ENCODE measurements at regions not wholly inside any gene's neighbourhood (a gene's known extent, or its start where the extent isn't known, plus 50 kb on each side); places are given as distances from the start of the nearest gene placed in this dataset.

DNA sequence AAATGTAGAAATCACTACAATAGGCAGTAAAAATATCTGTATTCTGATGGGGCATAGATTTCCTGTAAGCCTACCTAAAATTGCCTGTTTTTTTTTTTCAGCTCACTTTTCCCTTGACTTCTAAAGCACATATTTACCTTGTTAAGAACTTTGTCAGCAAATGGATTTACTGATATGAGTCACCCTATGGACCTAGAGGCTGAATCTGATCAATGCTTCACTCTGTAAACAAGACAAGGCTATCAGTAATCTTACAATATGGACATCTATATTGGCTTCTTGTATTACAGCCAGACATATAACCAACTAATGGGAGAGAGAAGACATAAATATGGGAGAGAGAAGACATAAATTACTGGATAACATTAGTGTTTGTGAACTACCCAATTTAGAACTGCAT lies 792.7 kb upstream of the CHD1 start:
- no peak for TF ChIP-seq EZH2 (IDR thresholded peaks at IDR 0.05; ENCODE audit: borderline replicate concordance, insufficient read depth, low read depth, low read length, poor library complexity, severe bottlenecking)
- TF ChIP-seq, protein P1, sequence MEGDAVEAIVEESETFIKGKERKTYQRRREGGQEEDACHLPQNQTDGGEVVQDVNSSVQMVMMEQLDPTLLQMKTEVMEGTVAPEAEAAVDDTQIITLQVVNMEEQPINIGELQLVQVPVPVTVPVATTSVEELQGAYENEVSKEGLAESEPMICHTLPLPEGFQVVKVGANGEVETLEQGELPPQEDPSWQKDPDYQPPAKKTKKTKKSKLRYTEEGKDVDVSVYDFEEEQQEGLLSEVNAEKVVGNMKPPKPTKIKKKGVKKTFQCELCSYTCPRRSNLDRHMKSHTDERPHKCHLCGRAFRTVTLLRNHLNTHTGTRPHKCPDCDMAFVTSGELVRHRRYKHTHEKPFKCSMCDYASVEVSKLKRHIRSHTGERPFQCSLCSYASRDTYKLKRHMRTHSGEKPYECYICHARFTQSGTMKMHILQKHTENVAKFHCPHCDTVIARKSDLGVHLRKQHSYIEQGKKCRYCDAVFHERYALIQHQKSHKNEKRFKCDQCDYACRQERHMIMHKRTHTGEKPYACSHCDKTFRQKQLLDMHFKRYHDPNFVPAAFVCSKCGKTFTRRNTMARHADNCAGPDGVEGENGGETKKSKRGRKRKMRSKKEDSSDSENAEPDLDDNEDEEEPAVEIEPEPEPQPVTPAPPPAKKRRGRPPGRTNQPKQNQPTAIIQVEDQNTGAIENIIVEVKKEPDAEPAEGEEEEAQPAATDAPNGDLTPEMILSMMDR (IDR thresholded peaks at IDR 0.05) = no peak
- Histone ChIP-seq H3K4me3 (ENCODE audit: control extremely low read depth in 1 of 5, extremely low read depth in 1 of 5, insufficient read depth in 1 of 5, low read depth in 2 of 5, low read length in 4 of 5) (no peak overlapping the region), H4K20me1 (ENCODE audit: control insufficient read depth, insufficient read depth, low read length, poor library complexity, severe bottlenecking) (no peaks in the 10 kb centered on the region), H3K4me2 (replicated peaks; ENCODE audit: low read depth, low read length, poor library complexity, severe bottlenecking) (no peak overlapping the region), H3K27ac (ENCODE audit: low read length in 2 of 2) (no peak overlapping the region), H3K9me3 (ENCODE audit: control extremely low read depth in 1 of 3, control insufficient read depth in 2 of 3, insufficient read depth in 1 of 3, low read length in 2 of 3) (no peaks in the 10 kb centered on the region), H3K9ac (ENCODE audit: low read length) (no peak overlapping the region), H3K36me3 (replicated peaks in 1 of 2; ENCODE audit: control extremely low read depth in 1 of 2, control insufficient read depth in 1 of 2, extremely low read depth in 1 of 2, insufficient read depth in 2 of 2, low read length in 1 of 2) (no peaks in the 10 kb centered on the region), H3K4me1 (ENCODE audit: control insufficient read depth in 2 of 2, insufficient read depth in 2 of 2, low read length in 2 of 2) (no peaks in the 10 kb centered on the region), H3K79me2 (ENCODE audit: control insufficient read depth, insufficient read depth, low read length) (no peaks in the 10 kb centered on the region), H2AFZ (ENCODE audit: insufficient read depth, low read depth, low read length, poor library complexity, severe bottlenecking) (no peak overlapping the region), H3K27me3 (replicated peaks in 1 of 4; ENCODE audit: control extremely low read depth in 1 of 4, control insufficient read depth in 3 of 4, insufficient read depth in 4 of 4, low read length in 3 of 4) (no peaks in the 10 kb centered on the region)
- intact Hi-C loops (cut with micrococcal nuclease) = no loop called here
- no peak overlapping the region for H3K27ac Mint-ChIP-seq
- ATAC-seq (ENCODE audit: low read depth) (no peak), DNase-seq (no peak)
- no peaks in the 10 kb centered on the region for H3K27me3 Mint-ChIP-seq
- no peaks in the 10 kb centered on the region for H3K9me3 Mint-ChIP-seq (ENCODE audit: insufficient read depth)
- CTCF ChIA-PET = no interaction called here
- POLR2A ChIA-PET = no interaction called here
- H3K4me1 Mint-ChIP-seq = no peaks in the 10 kb centered on the region
- no peak overlapping the region for H3K4me3 Mint-ChIP-seq

DNA sequence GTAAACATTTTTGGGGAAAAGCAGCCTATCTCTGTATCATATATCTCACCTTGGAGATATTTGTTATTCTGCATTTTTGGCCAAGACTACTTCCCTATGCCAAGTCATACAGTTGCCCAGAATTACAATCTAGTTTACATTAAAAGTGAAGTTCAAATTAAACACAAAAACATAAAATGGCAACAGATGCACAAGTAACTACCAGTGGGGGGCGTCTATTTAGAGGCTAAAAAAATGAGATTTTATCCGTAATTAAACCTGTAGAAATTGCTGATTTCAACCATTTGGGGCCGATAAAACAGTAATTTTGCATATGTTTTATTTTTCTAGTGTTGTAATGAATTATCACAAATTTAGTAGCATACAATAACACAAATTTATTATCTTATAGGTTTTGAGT lies 787.1 kb upstream of the CHD1 start:
- Histone ChIP-seq H3K9me3 (ENCODE audit: control extremely low read depth in 1 of 3, control insufficient read depth in 2 of 3, insufficient read depth in 1 of 3, low read length in 2 of 3) (no peaks in the 10 kb centered on the region), H2AFZ (ENCODE audit: insufficient read depth, low read depth, low read length, poor library complexity, severe bottlenecking) (no peak overlapping the region), H3K27me3 (replicated peaks in 1 of 4; ENCODE audit: control extremely low read depth in 1 of 4, control insufficient read depth in 3 of 4, insufficient read depth in 4 of 4, low read length in 3 of 4) (no peaks in the 10 kb centered on the region), H3K9ac (ENCODE audit: low read length) (no peak overlapping the region), H3K4me3 (ENCODE audit: control extremely low read depth in 1 of 5, extremely low read depth in 1 of 5, insufficient read depth in 1 of 5, low read depth in 2 of 5, low read length in 4 of 5) (no peak overlapping the region), H3K4me1 (ENCODE audit: control insufficient read depth in 2 of 2, insufficient read depth in 2 of 2, low read length in 2 of 2) (no peaks in the 10 kb centered on the region), H3K4me2 (replicated peaks; ENCODE audit: low read depth, low read length, poor library complexity, severe bottlenecking) (no peak overlapping the region), H4K20me1 (ENCODE audit: control insufficient read depth, insufficient read depth, low read length, poor library complexity, severe bottlenecking) (no peaks in the 10 kb centered on the region), H3K27ac (ENCODE audit: low read length in 2 of 2) (no peak overlapping the region), H3K36me3 (replicated peaks in 1 of 2; ENCODE audit: control extremely low read depth in 1 of 2, control insufficient read depth in 1 of 2, extremely low read depth in 1 of 2, insufficient read depth in 2 of 2, low read length in 1 of 2) (no peaks in the 10 kb centered on the region), H3K79me2 (ENCODE audit: control insufficient read depth, insufficient read depth, low read length) (no peaks in the 10 kb centered on the region)
- no peak for TF ChIP-seq EZH2 (IDR thresholded peaks at IDR 0.05; ENCODE audit: borderline replicate concordance, insufficient read depth, low read depth, low read length, poor library complexity, severe bottlenecking)
- TF ChIP-seq, protein P1 (IDR thresholded peaks at IDR 0.05) = no peak
- Mint-ChIP-seq H3K9me3 (ENCODE audit: insufficient read depth) (no peaks in the 10 kb centered on the region), H3K4me3 (no peak overlapping the region), H3K27me3 (no peaks in the 10 kb centered on the region), H3K4me1 (no peaks in the 10 kb centered on the region), H3K27ac (no peak overlapping the region)
- intact Hi-C loops (cut with micrococcal nuclease) = no loop called here
- ATAC-seq (ENCODE audit: low read depth) (no peak), DNase-seq (no peak)
- ChIA-PET CTCF (no interaction called here), POLR2A (no interaction called here)
- WGBS (ENCODE audit: insufficient coverage) = no CpG with 5 or more reads among the region's 3 CpGs

Data from B cell (primary cell).